Nephron progenitor cell (in vitro differentiated cells): ENCODE measurements at regions not wholly inside any gene's neighbourhood (a gene's known extent, or its start where the extent isn't known, plus 50 kb on each side); places are given as distances from the start of the nearest gene placed in this dataset.

Experiments used
- DNase-seq: peaks from one replicate; pipeline ENCODE4 v3.0.0; 2021
- H3K27ac Mint-ChIP-seq: 2 replicates; pipeline ENCODE4 v1.8.0; 2021; ENCODE audit warnings: mild to moderate bottlenecking, moderate library complexity, mixed read lengths
- H3K27me3 Mint-ChIP-seq: 2 replicates; pipeline ENCODE4 v1.8.0; 2021; ENCODE audit warnings: mild to moderate bottlenecking, low read depth, mixed read lengths; ENCODE audit not compliant: poor library complexity
- H3K36me3 Mint-ChIP-seq: 2 replicates; pipeline ENCODE4 v1.8.0; 2021; ENCODE audit warnings: low read depth, mixed read lengths
- H3K4me1 Mint-ChIP-seq: 2 replicates; pipeline ENCODE4 v1.8.0; 2021; ENCODE audit warnings: mixed read lengths
- H3K4me3 Mint-ChIP-seq: 2 replicates; pipeline ENCODE4 v1.8.0; 2021; ENCODE audit warnings: mild to moderate bottlenecking, moderate library complexity, mixed read lengths
- H3K9me3 Mint-ChIP-seq: 2 replicates; pipeline ENCODE4 v1.8.0; 2021; ENCODE audit warnings: mild to moderate bottlenecking, moderate library complexity, mixed read lengths
- TF ChIP-seq, protein P1 (sequence below): fragments of 200-600 bp; sonication (generic); IDR thresholded peaks from 2 replicates; pipeline ENCODE4 v1.5.0; 2021; ENCODE audit warnings: antibody characterized with exemption

DNA sequence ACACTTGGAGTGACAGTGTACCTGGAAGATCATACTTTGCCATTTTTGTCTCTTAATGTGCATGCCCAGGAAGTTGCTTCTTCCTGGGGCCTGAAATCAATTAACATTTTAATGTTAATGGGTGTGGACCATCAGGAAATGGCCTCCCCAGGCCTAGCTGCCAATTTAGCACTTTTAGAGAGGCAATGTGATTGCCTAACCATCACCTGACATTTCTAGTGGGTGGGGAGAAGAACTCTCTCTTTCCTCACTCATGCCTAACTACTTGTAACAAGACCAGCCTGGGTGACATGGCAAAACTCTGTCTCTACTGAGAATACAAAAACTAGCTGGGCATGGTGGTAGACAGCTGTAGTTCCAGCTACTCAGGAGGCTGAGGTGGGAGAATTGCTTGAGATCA, 549.0 kb upstream of the RGS18 start:
- Mint-ChIP-seq H3K4me3 (no peak overlapping the region), H3K4me1 (no peaks in the 10 kb centered on the region), H3K27ac (no peak overlapping the region), H3K36me3 (no peaks in the 10 kb centered on the region), H3K9me3 (no peaks in the 10 kb centered on the region), H3K27me3 (no peaks in the 10 kb centered on the region)
- TF ChIP-seq, protein P1, sequence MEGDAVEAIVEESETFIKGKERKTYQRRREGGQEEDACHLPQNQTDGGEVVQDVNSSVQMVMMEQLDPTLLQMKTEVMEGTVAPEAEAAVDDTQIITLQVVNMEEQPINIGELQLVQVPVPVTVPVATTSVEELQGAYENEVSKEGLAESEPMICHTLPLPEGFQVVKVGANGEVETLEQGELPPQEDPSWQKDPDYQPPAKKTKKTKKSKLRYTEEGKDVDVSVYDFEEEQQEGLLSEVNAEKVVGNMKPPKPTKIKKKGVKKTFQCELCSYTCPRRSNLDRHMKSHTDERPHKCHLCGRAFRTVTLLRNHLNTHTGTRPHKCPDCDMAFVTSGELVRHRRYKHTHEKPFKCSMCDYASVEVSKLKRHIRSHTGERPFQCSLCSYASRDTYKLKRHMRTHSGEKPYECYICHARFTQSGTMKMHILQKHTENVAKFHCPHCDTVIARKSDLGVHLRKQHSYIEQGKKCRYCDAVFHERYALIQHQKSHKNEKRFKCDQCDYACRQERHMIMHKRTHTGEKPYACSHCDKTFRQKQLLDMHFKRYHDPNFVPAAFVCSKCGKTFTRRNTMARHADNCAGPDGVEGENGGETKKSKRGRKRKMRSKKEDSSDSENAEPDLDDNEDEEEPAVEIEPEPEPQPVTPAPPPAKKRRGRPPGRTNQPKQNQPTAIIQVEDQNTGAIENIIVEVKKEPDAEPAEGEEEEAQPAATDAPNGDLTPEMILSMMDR: no peak
- no peak for DNase-seq

DNA sequence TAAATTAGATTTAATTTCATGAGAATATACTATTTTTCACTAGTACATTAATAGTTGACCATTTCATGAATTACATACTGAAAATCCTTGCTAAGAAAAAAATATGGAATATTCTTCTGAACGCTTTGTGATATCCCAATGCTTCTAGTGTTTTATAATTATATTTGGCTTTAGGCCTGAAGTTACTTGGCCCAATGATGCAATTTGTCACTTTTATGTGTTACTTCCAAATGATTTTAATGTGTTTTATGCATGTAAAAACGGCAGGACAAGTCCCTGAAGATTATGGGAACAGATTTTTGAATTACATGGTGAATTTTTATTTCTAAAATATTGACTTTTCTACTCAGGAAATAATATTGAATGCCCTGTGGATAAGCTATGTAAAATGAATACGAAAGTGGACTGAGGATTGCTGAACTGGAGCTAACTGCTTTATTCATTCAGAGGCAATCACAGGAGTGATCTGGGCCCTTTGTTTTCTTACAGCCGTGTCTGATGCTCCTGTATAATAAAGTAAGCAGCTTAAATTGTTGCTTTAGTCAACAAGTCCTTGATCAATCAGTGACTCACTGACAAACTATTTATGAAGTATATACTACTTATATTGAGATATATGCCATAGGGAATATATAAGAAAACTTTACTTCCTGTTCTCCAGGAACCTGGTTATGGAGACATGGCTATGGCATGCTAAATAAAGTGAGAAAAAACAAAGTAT, 543.0 kb upstream of the RGS18 start:
- Mint-ChIP-seq H3K9me3 (no peaks in the 10 kb centered on the region), H3K36me3 (no peaks in the 10 kb centered on the region), H3K4me1 (no peaks in the 10 kb centered on the region), H3K27me3 (no peaks in the 10 kb centered on the region), H3K4me3 (no peak overlapping the region), H3K27ac (no peak overlapping the region)
- TF ChIP-seq, protein P1: no peak
- no peak for DNase-seq

DNA sequence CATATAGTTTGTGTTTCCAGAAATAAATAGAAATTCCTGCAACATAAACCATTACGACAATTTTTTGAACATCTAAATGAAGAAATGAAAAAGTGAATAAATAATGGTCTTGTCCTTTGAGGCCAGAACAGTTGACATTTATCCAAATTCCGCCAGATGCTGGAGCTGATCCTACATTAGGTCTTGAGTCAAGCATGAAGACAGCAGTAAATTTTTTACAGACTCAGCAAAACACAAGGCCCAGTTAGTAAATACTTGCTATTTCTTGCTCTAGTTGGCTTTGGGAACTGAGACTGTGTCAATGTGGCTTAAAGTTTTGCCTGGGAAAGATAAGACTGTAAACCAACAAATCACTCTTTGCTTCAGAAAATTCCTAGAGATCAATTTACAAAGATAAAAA, 540.1 kb upstream of the RGS18 start:
- H3K36me3 Mint-ChIP-seq: no peaks in the 10 kb centered on the region
- no peak for DNase-seq
- no peak overlapping the region for H3K27ac Mint-ChIP-seq
- no peaks in the 10 kb centered on the region for H3K9me3 Mint-ChIP-seq
- no peak overlapping the region for H3K4me3 Mint-ChIP-seq
- no peaks in the 10 kb centered on the region for H3K27me3 Mint-ChIP-seq
- TF ChIP-seq, protein P1: no peak
- H3K4me1 Mint-ChIP-seq: no peaks in the 10 kb centered on the region

DNA sequence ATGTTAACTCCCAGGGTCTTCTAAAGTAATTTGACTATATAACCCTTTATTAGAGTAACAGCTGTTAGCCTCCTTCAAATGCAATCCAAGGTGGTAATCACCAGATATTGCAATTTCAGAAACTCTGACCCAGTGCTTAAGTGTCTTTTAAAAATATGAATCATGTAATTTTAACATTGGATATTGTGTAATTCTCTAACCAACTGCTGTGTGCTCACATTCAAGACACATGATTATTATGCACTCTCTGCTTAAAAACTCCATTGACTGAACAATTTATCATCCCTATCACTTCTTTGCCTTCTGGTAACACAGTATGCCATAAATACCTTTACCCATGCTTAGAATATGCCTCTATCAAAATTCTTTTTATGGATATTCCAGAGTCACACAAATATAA, 537.4 kb upstream of the RGS18 start:
- Mint-ChIP-seq H3K9me3 (no peaks in the 10 kb centered on the region), H3K4me1 (no peaks in the 10 kb centered on the region), H3K4me3 (no peak overlapping the region), H3K36me3 (no peaks in the 10 kb centered on the region), H3K27me3 (no peaks in the 10 kb centered on the region), H3K27ac (no peak overlapping the region)
- TF ChIP-seq, protein P1: no peak
- no peak for DNase-seq

DNA sequence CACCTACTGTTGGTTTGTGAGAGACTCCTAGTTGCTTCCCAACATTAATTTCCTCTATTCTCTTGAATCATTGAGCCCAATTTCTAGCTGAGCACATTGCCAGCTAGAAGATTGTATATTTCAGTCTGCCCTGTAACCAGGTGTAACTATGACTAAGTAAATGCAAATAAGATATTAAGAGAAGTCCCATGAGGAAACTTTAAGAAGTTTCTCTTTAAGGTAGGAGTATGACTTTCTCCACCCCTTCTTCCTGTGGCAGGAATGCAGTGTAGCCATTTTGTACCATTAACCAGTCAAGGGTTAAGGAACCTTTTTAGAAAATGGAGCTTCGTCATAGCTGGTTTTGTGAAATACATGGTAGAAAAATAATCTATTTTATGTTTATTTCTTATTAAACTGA, 534.2 kb upstream of the RGS18 start:
- Mint-ChIP-seq H3K9me3 (no peaks in the 10 kb centered on the region), H3K4me1 (no peaks in the 10 kb centered on the region), H3K36me3 (no peaks in the 10 kb centered on the region), H3K4me3 (no peak overlapping the region), H3K27ac (no peak overlapping the region), H3K27me3 (no peaks in the 10 kb centered on the region)
- no peak for DNase-seq
- TF ChIP-seq, protein P1: no peak

DNA sequence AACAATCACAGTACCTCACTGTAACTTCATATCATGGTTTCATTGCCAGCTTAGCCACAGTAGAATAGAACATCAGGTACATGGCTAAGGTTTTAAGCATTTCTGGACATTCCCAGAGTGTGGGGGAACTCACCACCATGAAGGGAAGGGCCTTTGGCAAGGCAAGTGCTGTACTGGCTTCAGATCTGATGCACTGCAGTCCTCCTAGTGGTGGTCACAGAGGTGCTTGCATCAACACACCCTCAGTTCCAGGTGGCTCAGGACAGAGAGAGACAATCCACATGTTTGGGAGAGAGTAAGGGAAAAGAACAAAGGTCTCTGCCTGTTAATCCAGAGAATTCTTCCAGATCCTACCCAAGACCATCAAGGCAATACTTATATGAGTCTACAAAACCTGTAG, 528.4 kb upstream of the RGS18 start:
- DNase-seq: no peak
- H3K4me1 Mint-ChIP-seq: no peaks in the 10 kb centered on the region

More for the DNA sequence above, 528.4 kb upstream of the RGS18 start:
- no peaks in the 10 kb centered on the region for H3K9me3 Mint-ChIP-seq
- H3K36me3 Mint-ChIP-seq: no peaks in the 10 kb centered on the region
- no peaks in the 10 kb centered on the region for H3K27me3 Mint-ChIP-seq
- no peak overlapping the region for H3K27ac Mint-ChIP-seq
- H3K4me3 Mint-ChIP-seq: no peak overlapping the region
- TF ChIP-seq, protein P1: no peak
